ENCODE measurements at regions not wholly inside any gene's neighbourhood (a gene's known extent, or its start where the extent isn't known, plus 50 kb on each side); places are given as distances from the start of the nearest gene placed in this dataset.

DNA sequence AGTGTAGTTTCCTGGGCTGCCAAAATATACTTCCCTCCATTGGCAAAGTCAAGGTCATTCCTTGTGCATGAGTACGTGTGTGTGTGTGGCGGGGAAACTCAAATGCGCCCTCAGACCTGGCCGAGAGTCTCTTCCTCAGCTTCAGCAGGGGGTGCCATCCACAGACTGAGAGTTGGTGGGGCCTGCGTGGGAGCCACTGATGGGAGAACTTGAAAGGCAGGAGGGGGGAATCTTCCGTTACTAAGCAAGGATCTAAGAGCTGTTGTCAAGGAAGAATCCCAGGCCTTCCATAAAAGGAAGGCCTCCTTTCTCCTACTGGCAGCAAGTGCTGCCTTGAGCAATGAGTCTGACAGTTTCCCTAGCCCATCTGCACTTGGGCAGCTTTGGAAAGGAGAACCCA, 274.9 kb downstream of the EMP1 start:
- TF ChIP-seq, protein P1, sequence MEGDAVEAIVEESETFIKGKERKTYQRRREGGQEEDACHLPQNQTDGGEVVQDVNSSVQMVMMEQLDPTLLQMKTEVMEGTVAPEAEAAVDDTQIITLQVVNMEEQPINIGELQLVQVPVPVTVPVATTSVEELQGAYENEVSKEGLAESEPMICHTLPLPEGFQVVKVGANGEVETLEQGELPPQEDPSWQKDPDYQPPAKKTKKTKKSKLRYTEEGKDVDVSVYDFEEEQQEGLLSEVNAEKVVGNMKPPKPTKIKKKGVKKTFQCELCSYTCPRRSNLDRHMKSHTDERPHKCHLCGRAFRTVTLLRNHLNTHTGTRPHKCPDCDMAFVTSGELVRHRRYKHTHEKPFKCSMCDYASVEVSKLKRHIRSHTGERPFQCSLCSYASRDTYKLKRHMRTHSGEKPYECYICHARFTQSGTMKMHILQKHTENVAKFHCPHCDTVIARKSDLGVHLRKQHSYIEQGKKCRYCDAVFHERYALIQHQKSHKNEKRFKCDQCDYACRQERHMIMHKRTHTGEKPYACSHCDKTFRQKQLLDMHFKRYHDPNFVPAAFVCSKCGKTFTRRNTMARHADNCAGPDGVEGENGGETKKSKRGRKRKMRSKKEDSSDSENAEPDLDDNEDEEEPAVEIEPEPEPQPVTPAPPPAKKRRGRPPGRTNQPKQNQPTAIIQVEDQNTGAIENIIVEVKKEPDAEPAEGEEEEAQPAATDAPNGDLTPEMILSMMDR (conservative IDR thresholded peaks at IDR 0.05; ENCODE audit: low read depth, low read length), result no peak
- TF ChIP-seq EZH2phosphoT487 (IDR thresholded peaks at IDR 0.05; ENCODE audit: borderline replicate concordance, low read length) (no peak), EZH2 (IDR thresholded peaks at IDR 0.05; ENCODE audit: low read length, unreplicated experiment) (no peak)
